Fibroblast of skin of left biceps (primary cell): ENCODE measurements at regions not wholly inside any gene's neighbourhood (a gene's known extent, or its start where the extent isn't known, plus 50 kb on each side); places are given as distances from the start of the nearest gene placed in this dataset.
A peak's percentile ranks its signal among the peaks of the same experiment; 100 is the strongest.

Experiments
- DNase-seq, 2 experiments: peaks; one replicate each; pipeline ENCODE4 v3.0.0-alpha.2; 2013; ENCODE audit warnings: low read depth in 2 of 2

DNA sequence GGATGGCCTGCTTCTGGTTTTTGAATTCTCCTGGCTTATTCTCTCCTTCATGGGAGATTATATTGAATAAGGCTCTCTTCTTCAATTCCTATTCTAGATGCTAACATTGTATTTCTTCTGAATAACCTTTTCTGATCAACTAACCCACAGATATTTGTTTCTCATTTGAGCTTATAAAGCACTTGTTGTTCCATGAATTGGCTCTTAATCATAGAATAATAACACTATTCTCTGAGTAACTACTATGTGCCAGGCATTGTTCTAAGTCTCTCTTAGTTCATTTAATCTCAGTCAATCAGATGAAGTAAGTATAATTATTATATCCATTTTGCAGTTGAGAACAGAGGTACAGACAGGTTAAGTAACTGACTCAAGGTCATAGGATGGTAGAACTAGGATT, 136.3 kb upstream of the MLIP start:
- no peak for DNase-seq

DNA sequence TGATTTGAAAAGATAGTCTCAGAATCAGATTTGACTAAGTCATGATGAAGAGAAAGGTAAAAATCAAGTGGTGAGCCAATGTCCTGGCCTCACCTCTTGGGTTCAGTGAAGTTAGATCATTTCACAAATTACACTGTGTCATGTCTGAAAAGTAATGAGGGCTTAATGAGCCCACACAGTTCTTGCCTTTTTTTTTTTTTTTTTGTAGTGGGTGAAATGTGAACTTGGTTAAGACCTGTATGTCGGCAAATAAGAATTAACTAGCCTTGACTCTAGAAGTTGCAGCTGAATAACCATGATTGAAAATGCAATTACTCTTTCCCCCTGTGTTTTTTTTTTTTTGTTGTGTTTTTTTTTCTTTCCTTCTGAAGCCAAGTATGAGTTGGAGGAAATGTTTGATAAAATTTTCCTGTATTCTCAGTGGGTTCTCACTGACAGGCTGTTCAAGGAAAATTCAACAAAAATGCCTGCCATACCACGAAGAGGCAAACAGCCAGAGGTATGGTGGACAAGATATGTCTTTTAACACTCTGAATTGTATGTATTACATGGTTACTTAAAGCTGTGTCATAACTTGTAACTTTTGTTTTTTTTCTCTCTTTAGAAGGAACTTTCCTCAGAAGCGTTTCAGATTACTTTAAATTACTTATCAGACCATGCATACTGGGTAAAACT, 135.2 kb upstream of the MLIP start:
- DNase-seq: no peak

DNA sequence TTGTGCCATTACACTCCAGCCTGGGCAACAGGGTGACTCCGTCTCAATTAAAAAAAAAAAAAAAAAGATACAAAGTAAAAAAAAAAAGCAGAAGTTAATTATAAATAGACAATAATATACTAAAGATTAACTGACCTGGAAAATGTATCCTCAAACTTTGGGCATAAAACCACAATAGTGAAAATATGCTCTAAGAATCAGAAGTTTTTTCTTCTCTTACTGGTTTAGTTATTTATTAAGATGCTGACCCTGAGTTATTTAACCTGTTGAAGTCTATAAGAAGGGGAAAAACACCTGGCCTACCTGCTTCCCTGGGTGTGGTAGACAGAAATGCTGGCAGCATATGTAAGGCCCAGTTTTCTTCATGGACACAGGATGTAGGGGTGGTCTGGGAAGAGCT, 133.7 kb upstream of the MLIP start:
- no peak for DNase-seq

DNA sequence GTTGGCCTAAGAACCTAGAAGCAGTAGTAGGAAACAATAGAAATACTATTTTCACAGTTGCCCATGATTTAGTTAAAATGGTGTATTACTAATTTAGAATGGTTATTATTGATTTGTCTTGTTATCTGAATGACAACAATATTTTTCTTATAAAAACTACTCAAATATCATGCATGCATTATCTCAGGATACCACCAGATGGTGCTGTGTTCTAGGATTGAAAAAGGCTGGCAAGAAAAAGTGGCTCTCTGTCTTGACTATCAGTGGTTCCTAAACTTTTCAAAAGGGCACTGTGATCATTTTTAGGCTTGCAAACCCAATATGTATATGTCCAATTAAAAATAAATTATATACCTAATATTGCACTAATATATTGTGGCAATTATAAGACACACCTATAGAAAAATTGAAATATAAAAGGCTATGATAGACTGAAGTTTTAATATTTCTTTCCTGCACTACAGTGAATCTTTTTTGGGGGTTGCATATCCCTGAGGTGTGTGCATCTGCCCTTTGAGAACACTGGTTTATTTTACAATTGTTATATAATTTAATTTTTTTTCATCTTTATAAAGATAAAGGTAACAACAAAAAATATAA, 131.7 kb upstream of the MLIP start:
- DNase-seq: no peak

DNA sequence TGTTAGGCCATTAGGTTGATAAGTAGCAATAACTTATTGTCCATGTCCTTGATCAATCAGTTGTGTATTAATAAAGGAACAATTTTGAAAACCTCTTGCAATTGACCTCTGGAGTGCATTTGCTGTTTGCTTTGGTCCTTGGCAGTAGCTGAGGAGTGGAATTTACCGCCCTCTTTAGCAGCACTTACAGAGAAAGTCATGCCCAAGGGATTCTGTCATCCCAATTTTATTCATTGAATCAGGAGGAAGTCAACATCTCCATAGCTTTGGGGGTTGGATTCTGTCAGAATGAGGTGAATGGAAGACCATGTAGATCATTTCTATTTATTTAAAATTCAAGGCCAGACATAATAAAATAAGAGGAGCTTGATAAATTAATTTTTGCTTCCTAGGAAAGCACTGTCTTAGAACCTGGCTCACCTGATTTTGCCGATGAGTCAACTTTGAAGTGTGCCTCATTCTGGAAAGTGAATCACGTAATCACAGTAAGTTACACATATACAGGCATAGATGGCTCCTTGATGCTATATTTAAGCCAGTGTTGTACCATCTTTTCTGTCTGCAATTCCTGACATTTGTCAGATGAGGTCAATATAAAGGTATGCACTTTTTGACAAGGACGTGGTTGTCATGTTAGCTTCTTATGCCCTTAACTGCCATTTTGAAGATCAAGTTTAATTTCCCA, 128.7 kb upstream of the MLIP start:
- DNase-seq: no peak

DNA sequence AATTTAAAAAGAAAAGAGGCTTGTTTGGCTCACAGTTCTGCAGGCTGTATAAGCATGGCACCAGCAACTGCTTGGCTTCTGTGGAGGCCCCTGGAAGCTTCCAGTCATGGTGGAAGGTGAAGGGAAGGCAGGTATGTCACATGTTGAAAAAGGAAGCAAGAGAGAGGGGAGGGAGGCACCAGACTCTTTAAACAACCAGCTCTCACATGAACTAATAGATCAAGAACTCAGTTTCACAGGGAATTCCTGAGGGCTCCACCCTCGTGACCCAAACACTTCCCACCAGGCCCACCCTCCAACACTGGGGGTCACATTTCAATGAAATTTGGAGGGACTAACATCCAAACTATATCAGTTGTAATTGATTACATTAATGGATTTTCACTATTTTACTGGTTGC, 127.9 kb upstream of the MLIP start:
- no peak for DNase-seq

DNA sequence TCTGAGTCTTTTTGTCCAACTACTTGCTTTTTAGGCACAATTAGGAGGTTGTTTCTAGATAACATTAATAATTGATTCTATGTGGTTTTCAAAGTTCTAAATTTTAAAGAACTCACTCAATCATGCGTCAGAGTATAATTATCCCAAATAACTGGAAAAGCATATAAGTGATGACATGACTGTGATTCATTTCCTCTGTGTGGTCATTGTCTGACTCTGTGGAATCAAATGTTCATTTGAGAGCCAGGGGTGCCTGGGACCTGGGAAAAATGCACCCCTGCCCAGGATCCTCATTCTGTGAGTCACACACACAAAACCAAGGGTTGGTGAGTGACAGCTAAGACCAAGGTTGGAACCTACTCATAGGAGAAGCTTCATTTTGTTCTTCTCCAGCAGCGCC, 127.1 kb upstream of the MLIP start:
- DNase-seq: peak; percentile 65 to 72

DNA sequence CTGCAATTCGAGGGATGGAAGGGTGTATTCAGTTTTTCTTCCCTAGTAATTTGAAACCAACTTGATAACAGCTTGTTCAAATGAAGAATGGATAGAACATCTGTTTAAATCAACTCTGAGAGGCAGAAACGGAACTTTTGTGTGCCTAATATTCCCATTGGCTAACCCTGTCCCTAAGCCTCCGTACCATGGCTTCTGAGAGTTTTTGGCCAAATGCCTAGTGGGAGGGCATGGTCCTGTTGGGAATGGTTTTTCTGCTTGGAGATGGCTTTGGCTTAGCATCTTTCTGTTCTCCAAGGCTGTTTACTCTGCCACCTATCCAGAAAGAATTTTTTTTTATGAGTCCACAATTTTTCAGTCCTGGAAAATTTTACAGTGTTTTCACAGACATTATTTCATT, 126.7 kb upstream of the MLIP start:
- DNase-seq: no peak

DNA sequence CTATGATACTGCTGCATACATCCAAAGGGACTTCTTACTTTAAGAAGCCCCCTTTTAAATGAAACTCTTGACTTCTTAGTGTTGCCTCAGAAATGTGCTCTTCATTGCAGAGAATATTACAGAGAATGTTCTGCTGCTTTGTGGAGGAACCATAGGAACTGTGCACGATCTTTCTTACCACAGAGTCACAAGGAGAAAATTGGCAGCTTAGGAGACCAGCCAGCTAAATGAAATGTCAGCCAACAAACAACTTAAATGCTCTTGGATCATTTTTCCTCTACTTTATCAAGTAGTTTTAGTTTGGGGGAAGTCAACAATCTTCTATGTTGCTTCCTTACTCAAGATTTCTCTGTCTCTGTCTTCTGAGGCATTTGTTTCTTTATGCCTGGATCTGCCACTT, 125.9 kb upstream of the MLIP start:
- no peak for DNase-seq

DNA sequence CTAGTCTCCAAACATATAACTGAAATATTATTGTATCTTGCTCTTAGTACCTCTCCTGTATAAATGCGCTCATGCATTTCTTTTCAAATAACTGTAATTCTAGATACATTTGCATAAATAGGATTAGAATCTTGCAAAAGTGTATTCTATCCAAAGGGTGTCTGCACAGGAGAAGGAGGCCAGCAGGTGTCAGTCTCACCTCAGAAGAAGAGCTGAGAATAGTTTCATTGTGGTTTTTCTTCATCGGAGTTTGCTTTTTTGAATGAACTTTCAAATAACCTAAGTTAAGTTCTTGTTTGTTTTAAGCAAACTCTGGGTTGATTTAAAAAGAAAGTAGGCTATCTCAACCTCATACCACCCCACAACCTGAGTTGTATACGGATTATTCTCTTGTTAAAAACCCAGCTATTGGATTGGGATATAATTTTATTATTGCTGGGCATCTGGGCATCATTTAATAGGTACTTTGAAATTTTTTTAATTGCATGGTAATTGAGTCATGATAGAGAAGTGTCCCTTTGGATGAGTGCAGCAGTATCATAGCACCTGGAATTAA, 125.0 kb upstream of the MLIP start:
- DNase-seq: peak in 1 of 2 experiments; percentile 38

DNA sequence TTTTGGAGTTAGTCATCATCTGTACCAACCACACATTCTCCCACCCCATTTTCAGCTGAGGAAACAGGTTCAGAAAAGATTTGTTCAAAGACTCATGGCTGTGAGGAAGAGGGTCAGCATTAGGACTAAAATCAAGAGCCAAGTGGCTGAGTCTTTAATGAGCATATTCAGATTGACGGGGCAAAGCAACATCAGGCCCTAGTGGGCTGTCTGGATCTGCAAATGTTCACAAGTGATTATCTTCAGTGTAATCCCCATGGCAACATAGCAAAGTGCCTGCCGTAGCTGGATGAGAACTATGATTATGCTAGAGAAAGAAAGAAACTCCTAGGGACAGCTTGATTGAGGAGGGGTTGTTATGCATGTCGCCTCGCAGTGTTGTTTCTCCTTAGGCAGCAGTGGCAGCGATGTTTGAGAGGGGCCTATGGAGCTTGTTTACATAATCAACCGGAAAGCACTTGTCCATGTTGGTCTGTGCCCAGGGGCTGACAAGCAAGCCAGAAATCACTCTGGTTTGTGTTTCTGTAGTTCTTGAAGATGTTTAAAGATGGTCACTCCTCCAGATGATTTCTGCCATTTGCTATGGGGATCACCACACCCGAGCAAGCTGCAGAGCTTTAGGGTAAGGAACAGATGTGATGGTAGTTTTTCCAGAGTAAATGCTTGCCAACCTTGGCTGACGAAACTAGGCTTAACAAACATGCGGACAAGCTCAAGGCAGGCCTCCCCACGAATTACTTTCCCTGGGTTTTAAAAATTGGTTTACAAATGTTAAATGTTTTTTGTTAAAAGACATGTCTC, 124.3 kb upstream of the MLIP start:
- DNase-seq: no peak

DNA sequence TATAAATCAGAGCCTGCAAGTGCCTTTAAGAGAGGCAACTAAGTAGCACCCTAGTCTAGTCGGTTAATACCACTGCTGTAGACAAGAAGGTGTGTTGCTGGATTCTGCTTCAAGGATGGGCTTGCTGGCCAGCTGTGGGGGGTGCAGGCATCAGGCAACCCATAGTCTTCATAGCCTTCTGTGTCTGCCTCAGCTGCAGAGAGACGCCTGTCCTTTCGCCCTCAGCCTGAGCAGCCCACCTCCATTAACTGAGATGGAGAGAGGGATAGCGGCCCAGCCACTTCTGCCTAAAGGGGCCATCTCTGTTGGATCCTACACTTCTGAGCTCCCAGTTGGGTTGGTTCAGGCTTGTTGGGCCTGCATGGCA, 123.7 kb upstream of the MLIP start:
- DNase-seq: no peak

DNA sequence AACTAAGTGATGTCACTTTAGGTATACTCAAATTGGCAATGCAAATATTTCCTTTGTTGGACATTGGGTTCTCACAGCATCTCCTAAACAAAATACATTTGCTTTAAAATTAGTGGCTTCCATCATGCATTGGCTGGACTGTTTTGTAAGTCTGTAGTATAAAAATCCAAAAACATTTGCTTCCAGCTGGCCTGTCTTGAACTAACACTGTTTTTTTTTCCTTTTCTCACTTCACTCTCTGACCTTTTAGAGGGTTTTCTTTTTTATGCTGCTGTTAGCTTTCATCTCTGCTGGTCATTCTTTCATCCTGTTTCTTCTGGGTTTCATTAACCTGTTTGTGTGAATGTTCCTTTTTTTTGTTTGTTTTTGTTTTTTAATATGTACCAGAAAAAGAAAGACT, 121.7 kb upstream of the MLIP start:
- no peak for DNase-seq

DNA sequence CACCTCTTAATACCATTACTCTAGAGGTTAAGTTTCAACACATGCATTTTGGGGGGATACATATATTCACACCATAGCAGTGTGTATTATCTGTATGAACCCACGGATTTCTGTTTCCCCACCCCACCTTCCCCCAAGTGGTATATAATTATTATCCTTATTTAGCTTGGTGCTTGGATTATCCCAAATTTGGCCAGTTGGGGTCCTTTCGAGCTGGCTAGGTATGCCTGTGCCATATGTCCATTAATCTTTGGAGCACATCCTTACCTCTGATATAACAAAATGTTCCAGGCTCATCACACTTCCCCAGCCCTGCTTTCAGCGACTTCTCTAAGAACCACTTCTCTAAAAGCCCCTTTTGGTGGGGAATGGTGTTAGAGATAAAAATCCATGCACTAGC, 118.7 kb upstream of the MLIP start:
- DNase-seq: no peak

DNA sequence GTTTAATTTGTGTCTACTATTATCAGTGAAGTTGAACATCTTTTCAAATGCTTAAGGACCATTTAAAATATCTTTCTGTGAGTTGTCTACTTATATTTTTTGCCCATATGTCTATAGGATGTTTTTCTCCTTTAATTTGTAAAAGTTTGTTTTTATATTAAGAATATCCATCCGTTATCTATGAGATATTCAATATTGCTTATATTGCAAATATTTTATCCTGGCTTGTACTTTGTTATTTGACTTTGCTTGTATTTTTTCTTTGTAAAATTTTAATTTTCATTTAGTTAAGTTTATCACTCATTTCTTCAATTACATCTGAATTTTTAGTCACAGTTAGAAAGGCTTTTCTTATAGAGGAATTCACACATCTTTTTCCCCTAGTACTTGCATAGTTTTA, 117.0 kb upstream of the MLIP start:
- no peak for DNase-seq

DNA sequence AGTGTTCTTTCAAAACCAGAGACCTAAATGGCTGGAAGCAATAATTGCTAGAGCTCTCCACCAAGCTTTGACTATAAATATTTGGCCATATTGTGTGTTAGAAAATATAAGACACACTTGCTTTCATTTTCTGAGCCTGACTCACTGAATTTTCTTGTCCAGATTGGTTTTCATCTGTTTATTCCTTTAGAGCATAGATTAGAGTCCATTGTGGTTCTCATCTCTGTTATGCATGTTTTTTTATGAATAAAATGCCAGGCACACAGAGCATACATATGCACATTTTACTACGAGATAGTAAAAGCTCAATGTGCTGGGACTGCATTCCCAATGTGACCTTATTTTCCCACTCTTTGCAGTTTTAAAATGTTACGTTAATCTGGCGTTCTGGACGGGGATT, 115.3 kb upstream of the MLIP start:
- no peak for DNase-seq

DNA sequence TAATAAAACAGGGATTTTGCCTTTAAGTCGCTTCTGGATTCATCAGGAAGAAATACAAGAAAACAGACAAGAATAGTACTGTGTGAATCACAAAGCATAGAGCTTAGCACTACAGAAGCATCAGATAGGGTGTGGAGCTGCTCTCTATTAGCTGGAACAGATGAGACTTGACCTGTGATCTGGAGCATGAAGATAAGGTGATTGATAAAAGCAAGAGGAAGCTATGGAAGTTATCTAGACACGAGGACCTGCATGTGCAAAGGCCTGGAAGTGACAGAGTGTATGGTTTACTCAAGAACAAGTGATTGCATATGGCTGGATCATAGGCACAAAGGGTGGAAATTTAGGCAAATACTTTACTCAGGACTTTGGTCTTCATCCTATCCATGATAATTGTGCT, 112.9 kb upstream of the MLIP start:
- DNase-seq: no peak

DNA sequence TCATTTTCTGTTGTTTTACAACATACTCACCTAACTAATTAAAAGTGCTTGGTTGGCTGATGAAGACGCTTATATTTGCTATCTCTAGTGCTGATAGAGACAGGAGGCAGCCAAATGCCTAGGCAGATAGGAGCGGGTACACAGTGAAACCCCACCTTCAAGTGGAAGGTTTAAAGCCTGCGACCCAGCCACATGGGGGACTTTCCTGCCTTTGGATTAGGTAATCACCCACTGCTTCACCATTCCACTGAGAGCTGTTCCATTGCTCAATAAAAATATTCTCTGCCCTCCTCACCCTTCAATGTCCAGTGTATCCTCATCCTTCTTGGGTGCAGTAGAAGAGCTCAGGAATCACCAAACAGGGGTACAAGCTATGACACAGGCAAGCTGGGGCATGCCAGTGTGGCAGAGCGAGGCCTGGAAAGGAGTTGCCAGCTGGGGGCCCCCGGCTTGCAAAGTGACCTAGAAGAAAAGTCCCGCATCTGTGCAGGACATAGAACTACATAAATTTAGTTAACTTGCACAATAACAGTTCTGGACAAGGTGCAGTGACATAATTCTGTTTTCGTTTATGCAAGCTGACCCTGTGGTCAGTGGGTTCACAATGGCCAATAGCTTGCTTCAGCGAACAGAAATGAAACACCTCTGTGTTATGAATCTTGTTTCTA, 112.0 kb upstream of the MLIP start:
- no peak for DNase-seq

DNA sequence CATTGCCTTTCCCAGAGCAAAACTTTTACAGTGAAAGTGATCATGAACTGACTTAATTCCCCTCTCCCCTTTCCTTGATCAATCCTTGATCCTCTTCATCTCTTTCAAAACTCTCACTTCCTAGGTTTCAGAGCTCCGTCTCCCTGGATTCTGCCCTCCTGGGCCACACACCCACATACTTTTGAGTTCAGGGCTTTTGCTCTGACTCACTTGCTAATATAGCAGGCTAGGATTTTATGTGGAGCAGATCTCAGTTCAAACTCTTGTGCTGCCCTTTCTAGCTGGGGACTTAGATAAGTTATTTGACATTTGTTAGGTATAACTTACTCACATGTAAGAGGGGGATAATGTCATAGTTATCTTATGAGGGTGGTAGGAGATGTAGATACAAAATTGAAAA, 109.1 kb upstream of the MLIP start:
- no peak for DNase-seq

DNA sequence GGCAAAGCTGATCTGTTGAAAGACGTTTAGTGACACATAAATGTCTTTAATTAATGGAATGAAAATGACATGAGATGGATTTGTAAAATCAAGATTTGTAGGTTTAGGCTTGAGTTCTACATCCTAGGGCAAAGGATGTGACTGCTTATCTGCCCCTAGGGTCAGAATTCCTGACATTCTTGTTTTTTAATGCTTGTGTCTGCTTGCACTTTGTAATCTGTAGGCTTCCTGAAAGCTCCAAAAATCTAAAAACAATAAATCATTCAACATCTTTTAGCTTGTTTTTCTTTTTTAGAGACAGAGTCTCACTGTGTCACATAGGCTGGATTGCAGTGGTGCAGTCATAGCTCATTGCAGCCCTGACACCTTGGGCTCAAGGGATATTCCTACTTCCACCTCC, 107.9 kb upstream of the MLIP start:
- no peak for DNase-seq

DNA sequence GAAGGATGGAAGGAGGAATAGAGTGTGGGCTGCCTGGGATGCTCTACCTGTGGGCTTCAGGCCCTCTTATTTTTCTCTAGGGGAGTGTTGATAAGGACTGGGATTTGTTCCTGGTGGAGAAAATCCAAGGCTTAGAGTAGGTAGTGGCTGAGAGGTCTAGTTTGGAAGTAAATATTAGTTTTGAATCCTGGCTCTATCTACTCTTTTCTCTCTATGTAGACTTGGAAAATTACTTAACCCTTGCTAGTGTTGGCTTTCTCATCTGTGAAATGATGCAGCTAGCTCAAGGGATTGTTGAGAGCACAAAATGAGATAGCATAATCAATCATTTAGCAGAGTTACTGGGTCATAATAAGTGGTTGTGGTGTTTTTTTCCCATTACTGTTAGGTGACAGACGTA, 102.7 kb upstream of the MLIP start:
- no peak for DNase-seq
